ENCODE measurements at regions not wholly inside any gene's neighbourhood (a gene's known extent, or its start where the extent isn't known, plus 50 kb on each side); places are given as distances from the start of the nearest gene placed in this dataset.

DNA sequence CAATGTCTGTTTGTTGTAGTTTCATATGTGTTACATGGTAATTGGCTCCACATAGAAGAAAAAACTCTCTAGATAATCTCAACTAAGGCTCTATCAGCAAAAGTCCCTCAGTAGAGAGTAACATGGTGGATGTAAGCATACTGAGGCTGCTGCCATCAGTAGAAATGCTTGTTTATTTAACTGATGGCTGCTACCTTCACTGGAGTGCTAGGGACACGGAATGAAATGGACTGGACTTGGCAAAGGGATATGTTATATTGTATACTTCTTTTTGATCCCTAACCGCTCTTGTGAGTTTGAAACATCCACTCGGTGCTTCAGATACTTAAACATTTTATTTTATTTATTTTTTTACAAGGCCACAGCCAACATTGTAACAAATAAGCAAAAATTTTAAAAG is 143.0 kb downstream of the ZNF281 start:
- no peak for DNase-seq (ENCODE audit: low read depth)
- TF ChIP-seq CTCF (conservative IDR thresholded peaks at IDR 0.05; ENCODE audit: low read depth, low read length), result no peak
- H3K4me3 ChIP-seq (ENCODE audit: low read depth, low read length), result no peak overlapping the region

DNA sequence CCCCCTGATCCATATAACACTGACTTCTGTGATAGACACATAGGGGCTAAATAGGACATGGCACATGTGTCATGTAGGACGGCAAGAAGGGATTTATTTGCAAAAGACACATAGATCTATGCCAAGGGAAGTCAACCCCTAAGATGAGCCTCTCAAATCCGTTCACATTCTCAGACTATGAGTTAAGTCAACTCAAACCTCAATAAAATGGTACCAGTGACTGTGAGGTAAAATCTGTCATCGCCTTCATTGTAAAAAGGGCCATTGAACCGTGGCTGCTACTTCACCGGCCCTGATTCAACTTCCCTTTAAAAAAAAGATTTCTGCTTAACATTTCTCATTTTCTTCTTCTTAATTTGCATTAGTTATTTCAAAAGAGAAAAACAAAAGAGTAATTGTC is 144.0 kb downstream of the ZNF281 start:
- no peak for DNase-seq (ENCODE audit: low read depth)
- no peak for TF ChIP-seq CTCF (conservative IDR thresholded peaks at IDR 0.05; ENCODE audit: low read depth, low read length)
- no peak overlapping the region for H3K4me3 ChIP-seq (ENCODE audit: low read depth, low read length)

- DNase-seq (ENCODE audit: low read depth), result no peak
- no peak for TF ChIP-seq CTCF (conservative IDR thresholded peaks at IDR 0.05; ENCODE audit: low read depth, low read length)
- no peak overlapping the region for H3K4me3 ChIP-seq (ENCODE audit: low read depth, low read length)
Observed at GRCh38 chr1:200265104-200265503, 144.7 kb downstream of the ZNF281 start.

DNA sequence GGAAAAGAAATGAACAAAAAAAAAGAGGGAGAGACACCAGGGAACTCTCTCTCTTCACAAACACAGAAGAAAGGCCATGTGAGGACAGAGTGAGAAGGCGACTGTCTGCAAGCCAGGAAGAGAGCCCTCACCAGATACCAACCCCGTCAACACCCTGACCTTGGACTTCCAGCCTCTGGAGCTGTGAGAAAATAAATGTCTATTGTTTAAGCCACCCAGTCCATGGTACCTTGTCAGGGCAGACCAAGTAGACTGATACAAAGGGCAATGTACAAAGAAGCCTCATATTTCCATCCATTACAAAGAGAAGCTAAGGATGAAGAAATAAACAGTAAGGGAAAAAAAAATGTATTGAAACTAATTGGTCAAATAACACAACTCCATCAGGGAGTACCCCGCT is 146.6 kb downstream of the ZNF281 start:
- no peak overlapping the region for H3K4me3 ChIP-seq (ENCODE audit: low read depth, low read length)
- DNase-seq (ENCODE audit: low read depth), result no peak
- no peak for TF ChIP-seq CTCF (conservative IDR thresholded peaks at IDR 0.05; ENCODE audit: low read depth, low read length)

- no peak overlapping the region for H3K4me3 ChIP-seq (ENCODE audit: low read depth, low read length)
- no peak for TF ChIP-seq CTCF (conservative IDR thresholded peaks at IDR 0.05; ENCODE audit: low read depth, low read length)
- no peak for DNase-seq (ENCODE audit: low read depth)
Observed at GRCh38 chr1:200262326-200262965, 147.4 kb downstream of the ZNF281 start.

GRCh38 chr1:200260597-200261335 is 149.1 kb downstream of the ZNF281 start:
- H3K4me3 ChIP-seq (ENCODE audit: low read depth, low read length), result no peak overlapping the region
- no peak for DNase-seq (ENCODE audit: low read depth)
- no peak for TF ChIP-seq CTCF (conservative IDR thresholded peaks at IDR 0.05; ENCODE audit: low read depth, low read length)
